ENCODE measurements at regions not wholly inside any gene's neighbourhood (a gene's known extent, or its start where the extent isn't known, plus 50 kb on each side); places are given as distances from the start of the nearest gene placed in this dataset.

GRCh38 chr20:40802886-40803285, 113.8 kb upstream of the MAFB start:
- Histone ChIP-seq H3K36me3 (no peaks in the 10 kb centered on the region), H3K4me3 (no peak overlapping the region), H3K27me3 (no peaks in the 10 kb centered on the region), H3K9me3 (no peaks in the 10 kb centered on the region), H3K27ac (no peak overlapping the region), H3K4me1 (no peaks in the 10 kb centered on the region)
- TF ChIP-seq CTCF (IDR thresholded peaks at IDR 0.05): no peak
- no peak for DNase-seq (ENCODE audit: low spot score)

GRCh38 chr20:40803381-40803780, 114.3 kb upstream of the MAFB start:
- H3K27me3 ChIP-seq: no peaks in the 10 kb centered on the region

GRCh38 chr20:40805592-40805991, 116.6 kb upstream of the MAFB start:
- Histone ChIP-seq H3K27ac (no peak overlapping the region), H3K4me3 (no peak overlapping the region), H3K4me1 (no peaks in the 10 kb centered on the region), H3K27me3 (no peaks in the 10 kb centered on the region), H3K9me3 (no peaks in the 10 kb centered on the region), H3K36me3 (no peaks in the 10 kb centered on the region)
- no peak for TF ChIP-seq CTCF (IDR thresholded peaks at IDR 0.05)
- DNase-seq (ENCODE audit: low spot score): no peak

More at GRCh38 chr20:40803381-40803780, 114.3 kb upstream of the MAFB start:
- DNase-seq (ENCODE audit: low spot score): no peak
- Histone ChIP-seq H3K27ac (no peak overlapping the region), H3K9me3 (no peaks in the 10 kb centered on the region), H3K36me3 (no peaks in the 10 kb centered on the region), H3K4me3 (no peak overlapping the region), H3K4me1 (no peaks in the 10 kb centered on the region)
- TF ChIP-seq CTCF (IDR thresholded peaks at IDR 0.05): no peak

GRCh38 chr20:40806929-40807820, 118.1 kb upstream of the MAFB start:
- Histone ChIP-seq H3K27ac (no peak overlapping the region), H3K36me3 (no peaks in the 10 kb centered on the region), H3K4me3 (no peak overlapping the region), H3K27me3 (no peaks in the 10 kb centered on the region), H3K4me1 (no peaks in the 10 kb centered on the region), H3K9me3 (no peaks in the 10 kb centered on the region)
- no peak for DNase-seq (ENCODE audit: low spot score)
- TF ChIP-seq CTCF (IDR thresholded peaks at IDR 0.05): no peak

GRCh38 chr20:40807821-40808170, 118.8 kb upstream of the MAFB start:
- no peaks in the 10 kb centered on the region for H3K9me3 ChIP-seq
- no peaks in the 10 kb centered on the region for H3K4me1 ChIP-seq
- H3K27me3 ChIP-seq: no peaks in the 10 kb centered on the region
- DNase-seq (ENCODE audit: low spot score): no peak
- no peak overlapping the region for H3K4me3 ChIP-seq
- H3K27ac ChIP-seq: no peak overlapping the region
- TF ChIP-seq CTCF (IDR thresholded peaks at IDR 0.05): no peak
- no peaks in the 10 kb centered on the region for H3K36me3 ChIP-seq

- no peak for TF ChIP-seq CTCF (IDR thresholded peaks at IDR 0.05)
- H3K27me3 ChIP-seq: no peaks in the 10 kb centered on the region
- no peaks in the 10 kb centered on the region for H3K9me3 ChIP-seq
- H3K36me3 ChIP-seq: no peaks in the 10 kb centered on the region
- no peak for DNase-seq (ENCODE audit: low spot score)
- no peak overlapping the region for H3K27ac ChIP-seq
- H3K4me1 ChIP-seq: no peaks in the 10 kb centered on the region
- H3K4me3 ChIP-seq: no peak overlapping the region
Observed at GRCh38 chr20:40808936-40809335, 119.9 kb upstream of the MAFB start.

Measured in right atrium auricular region (tissue), 2 donors.